ENCODE measurements at regions not wholly inside any gene's neighbourhood (a gene's known extent, or its start where the extent isn't known, plus 50 kb on each side); places are given as distances from the start of the nearest gene placed in this dataset.

GRCh38 chr3:117637666-117638065 is 928.1 kb downstream of the TUSC7 start:
- TF ChIP-seq, protein P1, sequence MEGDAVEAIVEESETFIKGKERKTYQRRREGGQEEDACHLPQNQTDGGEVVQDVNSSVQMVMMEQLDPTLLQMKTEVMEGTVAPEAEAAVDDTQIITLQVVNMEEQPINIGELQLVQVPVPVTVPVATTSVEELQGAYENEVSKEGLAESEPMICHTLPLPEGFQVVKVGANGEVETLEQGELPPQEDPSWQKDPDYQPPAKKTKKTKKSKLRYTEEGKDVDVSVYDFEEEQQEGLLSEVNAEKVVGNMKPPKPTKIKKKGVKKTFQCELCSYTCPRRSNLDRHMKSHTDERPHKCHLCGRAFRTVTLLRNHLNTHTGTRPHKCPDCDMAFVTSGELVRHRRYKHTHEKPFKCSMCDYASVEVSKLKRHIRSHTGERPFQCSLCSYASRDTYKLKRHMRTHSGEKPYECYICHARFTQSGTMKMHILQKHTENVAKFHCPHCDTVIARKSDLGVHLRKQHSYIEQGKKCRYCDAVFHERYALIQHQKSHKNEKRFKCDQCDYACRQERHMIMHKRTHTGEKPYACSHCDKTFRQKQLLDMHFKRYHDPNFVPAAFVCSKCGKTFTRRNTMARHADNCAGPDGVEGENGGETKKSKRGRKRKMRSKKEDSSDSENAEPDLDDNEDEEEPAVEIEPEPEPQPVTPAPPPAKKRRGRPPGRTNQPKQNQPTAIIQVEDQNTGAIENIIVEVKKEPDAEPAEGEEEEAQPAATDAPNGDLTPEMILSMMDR (IDR thresholded peaks at IDR 0.05; ENCODE audit: insufficient read depth, low read depth, low read length) = no peak
- no peak for TF ChIP-seq EZH2 (IDR thresholded peaks at IDR 0.05; ENCODE audit: insufficient read depth, low read length)

All from astrocyte (in vitro differentiated cells and primary cell).